Kidney (tissue), 13 donors: ENCODE measurements at regions not wholly inside any gene's neighbourhood (a gene's known extent, or its start where the extent isn't known, plus 50 kb on each side); places are given as distances from the start of the nearest gene placed in this dataset.

Experiments used
- DNase-seq, 5 donors: peaks; one replicate each; pipeline ENCODE4 v3.0.0-alpha.2; 2013 to 2020
- FAIRE-seq: peaks from 2 replicates; lab custom pipeline; 2012; peaks lifted over from hg19 to GRCh38; lab: Jason Lieb, UNC
- H3K27ac ChIP-seq, 2 donors: one replicate each; pipeline ENCODE4 v1.7.0; 2013; ENCODE audit warnings: low read depth in 2 of 2, low read length in 2 of 2, inconsistent platforms in 1 of 2
- H3K27me3 ChIP-seq: one replicate; pipeline ENCODE4 v1.7.1; 2013; ENCODE audit warnings: low read length, inconsistent platforms; ENCODE audit not compliant: control insufficient read depth, insufficient read depth
- H3K36me3 ChIP-seq, 3 donors: one replicate each; pipeline versions ENCODE4 v1.7.0 to v1.7.1; 2013; ENCODE audit warnings: low read length in 3 of 3, control low read depth in 1 of 3, inconsistent platforms in 1 of 3; ENCODE audit not compliant: insufficient read depth in 3 of 3, control insufficient read depth in 2 of 3
- H3K4me1 ChIP-seq, 3 donors: one replicate each; pipeline versions ENCODE4 v1.7.0 to v1.7.1; 2013; ENCODE audit warnings: low read length in 3 of 3, inconsistent platforms in 1 of 3, low read depth in 1 of 3; ENCODE audit not compliant: control insufficient read depth in 2 of 3, insufficient read depth in 2 of 3
- H3K4me3 ChIP-seq, 3 donors: one replicate each; pipeline versions ENCODE4 v1.7.0 to v1.8.1; 2013; ENCODE audit warnings: low read length in 3 of 3, control low read depth in 1 of 3, inconsistent platforms in 1 of 3
- H3K9ac ChIP-seq, 3 donors: one replicate each; pipeline versions ENCODE4 v1.7.0 to v1.7.1; 2013; ENCODE audit warnings: low read length in 3 of 3, control low read depth in 1 of 3, inconsistent platforms in 1 of 3
- H3K9me3 ChIP-seq, 3 donors: one replicate each; pipeline versions ENCODE4 v1.7.0 to v1.7.1; 2013; ENCODE audit warnings: low read length in 3 of 3, control low read depth in 1 of 3, inconsistent platforms in 1 of 3; ENCODE audit not compliant: control insufficient read depth in 2 of 3, insufficient read depth in 1 of 3
- intact Hi-C: fragments of 100-400 bp; cut with DNase I; formaldehyde crosslinking; loops from one replicate; pipeline ENCODE4 v1.11.1; 2022
- TF ChIP-seq, protein P1 (sequence below): IDR thresholded peaks from 3 replicates; pipeline ENCODE4 v1.5.1; 2012; ENCODE audit warnings: mild to moderate bottlenecking, moderate library complexity, borderline replicate concordance; ENCODE audit not compliant: insufficient read depth; ENCODE audit errors: extremely low read depth
- donor health status: control.
- donor health status: control.
- donor health status: control.
- donor health status: control.
- donor health status: control.
- donor health status: DM: yes; HTN: yes; CAD: no.
- donor health status: Normal renal cell carcinoma (clear cell type).

DNA sequence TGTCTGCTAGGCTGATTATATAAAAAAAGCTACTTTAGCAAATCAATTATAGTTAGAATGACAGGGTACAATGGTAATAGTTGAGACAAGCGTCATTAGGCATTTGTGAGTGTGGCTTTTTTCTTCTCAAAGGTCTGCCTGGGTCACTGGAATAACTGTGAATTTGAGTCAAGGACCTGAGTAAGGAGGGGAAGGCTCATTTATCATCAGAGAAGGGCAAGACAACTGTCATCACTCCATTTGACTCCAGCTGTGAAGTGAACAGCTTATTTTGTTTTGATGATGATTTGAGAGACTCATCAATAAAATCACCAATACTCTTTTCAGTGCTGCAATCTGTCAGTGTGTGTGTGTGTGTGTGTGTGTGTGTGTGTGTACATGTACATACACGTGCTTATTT, 118.6 kb downstream of the MAT2B start:
- TF ChIP-seq, protein P1, sequence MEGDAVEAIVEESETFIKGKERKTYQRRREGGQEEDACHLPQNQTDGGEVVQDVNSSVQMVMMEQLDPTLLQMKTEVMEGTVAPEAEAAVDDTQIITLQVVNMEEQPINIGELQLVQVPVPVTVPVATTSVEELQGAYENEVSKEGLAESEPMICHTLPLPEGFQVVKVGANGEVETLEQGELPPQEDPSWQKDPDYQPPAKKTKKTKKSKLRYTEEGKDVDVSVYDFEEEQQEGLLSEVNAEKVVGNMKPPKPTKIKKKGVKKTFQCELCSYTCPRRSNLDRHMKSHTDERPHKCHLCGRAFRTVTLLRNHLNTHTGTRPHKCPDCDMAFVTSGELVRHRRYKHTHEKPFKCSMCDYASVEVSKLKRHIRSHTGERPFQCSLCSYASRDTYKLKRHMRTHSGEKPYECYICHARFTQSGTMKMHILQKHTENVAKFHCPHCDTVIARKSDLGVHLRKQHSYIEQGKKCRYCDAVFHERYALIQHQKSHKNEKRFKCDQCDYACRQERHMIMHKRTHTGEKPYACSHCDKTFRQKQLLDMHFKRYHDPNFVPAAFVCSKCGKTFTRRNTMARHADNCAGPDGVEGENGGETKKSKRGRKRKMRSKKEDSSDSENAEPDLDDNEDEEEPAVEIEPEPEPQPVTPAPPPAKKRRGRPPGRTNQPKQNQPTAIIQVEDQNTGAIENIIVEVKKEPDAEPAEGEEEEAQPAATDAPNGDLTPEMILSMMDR: no peak
- no peak for FAIRE-seq
- intact Hi-C loops: no loop called here

DNA sequence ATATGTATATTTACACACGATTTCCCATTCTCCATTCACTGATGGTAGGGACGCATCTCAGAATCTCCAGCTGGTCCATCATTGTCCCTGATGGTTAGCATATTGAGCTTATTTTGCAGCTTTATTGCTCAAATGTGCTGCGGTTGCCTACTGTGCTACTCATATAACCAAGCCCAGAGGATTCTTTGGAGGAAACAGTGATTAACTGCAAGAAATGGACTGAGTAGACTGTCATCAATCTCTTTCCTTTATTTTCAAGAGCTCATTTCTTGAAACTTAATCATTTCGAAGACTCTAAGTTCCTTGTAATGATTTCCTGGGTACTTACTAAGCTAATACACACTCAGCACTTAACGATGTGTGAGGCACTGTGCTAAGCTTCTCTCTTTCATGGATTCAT, 119.0 kb downstream of the MAT2B start:
- Histone ChIP-seq H3K4me1 (no peaks in the 10 kb centered on the region), H3K36me3 (no peaks in the 10 kb centered on the region), H3K9me3 (no peaks in the 10 kb centered on the region), H3K27ac (no peak overlapping the region), H3K4me3 (no peak overlapping the region), H3K27me3 (no peaks in the 10 kb centered on the region), H3K9ac (no peak overlapping the region)
- no peak for FAIRE-seq
- intact Hi-C loops: no loop called here
- TF ChIP-seq, protein P1: no peak
- no peak for DNase-seq

More for the DNA sequence above, 118.6 kb downstream of the MAT2B start:
- Histone ChIP-seq H3K27me3 (no peaks in the 10 kb centered on the region), H3K9ac (no peak overlapping the region), H3K9me3 (no peaks in the 10 kb centered on the region), H3K27ac (no peak overlapping the region), H3K36me3 (no peaks in the 10 kb centered on the region), H3K4me1 (no peaks in the 10 kb centered on the region), H3K4me3 (no peak overlapping the region)
- peak in 2 of 5 donors; percentile 26 to 33 for DNase-seq

DNA sequence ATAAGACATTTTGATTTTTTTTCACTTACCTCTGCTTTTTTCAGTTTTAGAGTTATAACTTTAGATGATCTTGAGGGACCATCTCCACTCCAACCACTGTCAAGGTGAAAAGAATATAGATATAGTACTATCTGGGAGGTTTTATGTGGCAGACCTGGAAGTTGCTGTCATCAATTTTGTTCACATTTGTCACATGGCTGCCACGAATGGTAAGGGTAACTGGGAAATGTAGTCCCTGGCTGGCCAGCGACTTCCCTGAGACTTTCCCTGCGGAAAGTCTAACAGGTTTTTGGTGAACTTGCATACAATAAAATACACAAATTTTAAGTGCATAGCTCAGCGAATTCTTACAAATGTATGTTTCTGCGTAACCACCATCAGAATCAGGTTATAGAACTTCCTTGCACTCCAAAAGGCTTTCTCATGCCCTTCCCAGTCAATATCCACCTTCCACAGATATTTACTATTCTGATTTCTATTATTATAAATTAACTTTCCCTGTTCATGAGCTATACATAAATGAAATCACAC, 121.5 kb downstream of the MAT2B start:
- Histone ChIP-seq H3K36me3 (no peaks in the 10 kb centered on the region), H3K27ac (no peak overlapping the region), H3K9me3 (no peaks in the 10 kb centered on the region), H3K9ac (no peak overlapping the region), H3K4me1 (no peaks in the 10 kb centered on the region), H3K27me3 (no peaks in the 10 kb centered on the region), H3K4me3 (no peak overlapping the region)
- DNase-seq (no peak), FAIRE-seq (no peak)
- TF ChIP-seq, protein P1: no peak
- intact Hi-C loops: no loop called here

DNA sequence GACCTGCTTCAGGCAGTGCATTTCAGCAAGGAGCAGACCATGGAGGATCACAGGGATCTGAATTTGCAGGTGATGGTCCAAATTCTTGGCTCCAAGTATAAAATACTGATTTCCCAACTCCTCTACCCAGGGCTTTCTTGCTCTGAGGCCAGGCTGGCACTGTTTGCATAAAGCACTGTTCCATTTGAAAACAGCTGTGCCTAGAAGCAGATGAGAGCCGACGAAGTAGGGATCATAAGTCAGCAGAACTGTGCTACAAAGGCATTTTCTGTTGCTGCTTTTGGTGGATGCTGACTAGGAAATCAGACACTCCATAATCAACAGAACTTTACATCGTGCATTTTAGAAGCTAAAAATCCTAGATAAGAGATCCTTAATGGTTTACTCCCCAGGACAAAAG, 126.4 kb downstream of the MAT2B start:
- H3K9me3 ChIP-seq: no peaks in the 10 kb centered on the region
- H3K27ac ChIP-seq: no peak overlapping the region
- H3K36me3 ChIP-seq: no peaks in the 10 kb centered on the region
- TF ChIP-seq, protein P1: no peak
- FAIRE-seq: no peak
- no peak overlapping the region for H3K9ac ChIP-seq
- no peak for DNase-seq
- H3K4me1 ChIP-seq: no peaks in the 10 kb centered on the region
- intact Hi-C loops: no loop called here
- H3K27me3 ChIP-seq: no peaks in the 10 kb centered on the region
- H3K4me3 ChIP-seq: no peak overlapping the region
